Epithelial cell of prostate (primary cell): ENCODE measurements at regions not wholly inside any gene's neighbourhood (a gene's known extent, or its start where the extent isn't known, plus 50 kb on each side); places are given as distances from the start of the nearest gene placed in this dataset.

Experiments
- DNase-seq: peaks from one replicate; pipeline ENCODE4 v3.0.0-alpha.2; 2011; ENCODE audit warnings: low read depth, low spot score
- H3K27ac ChIP-seq: fragments of 450-650 bp; 2 replicates; pipeline ENCODE4 v1.5.1; 2017; ENCODE audit warnings: mild to moderate bottlenecking

DNA sequence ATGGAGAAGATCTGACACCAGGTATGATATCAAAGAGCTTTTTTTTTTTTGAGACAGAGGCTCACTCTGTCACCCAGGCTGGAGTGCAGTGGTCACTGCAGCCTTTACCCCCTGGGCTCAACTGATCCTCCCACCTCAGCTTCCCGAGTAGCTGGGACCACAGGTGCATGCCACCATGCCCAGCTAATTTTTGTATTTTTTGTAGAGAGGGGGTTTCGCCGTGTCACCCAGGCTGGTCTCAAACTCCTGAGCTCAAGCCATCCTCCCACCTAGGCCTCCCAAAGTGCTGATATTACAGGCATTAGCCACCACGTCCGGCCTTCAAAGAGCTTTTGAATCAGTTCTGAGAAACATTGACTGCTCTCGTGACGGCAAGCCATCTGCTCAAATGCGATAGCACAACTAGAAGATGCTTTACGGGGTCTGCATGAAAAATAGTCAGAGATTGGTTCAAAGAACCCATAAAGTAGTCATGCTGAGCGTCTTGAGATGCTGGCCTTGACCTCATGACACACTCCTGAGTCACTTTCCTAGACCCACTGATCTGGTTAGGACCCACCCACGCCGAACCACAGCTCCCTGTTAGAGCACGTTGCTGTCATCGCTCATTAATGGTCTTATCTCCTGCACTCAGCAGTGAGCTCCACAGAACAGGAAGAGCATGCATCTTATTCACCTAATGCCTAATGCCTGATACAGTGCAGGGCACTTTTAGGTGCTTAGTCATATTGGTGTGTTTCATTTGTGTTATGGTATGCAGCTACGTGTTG, 57.0 kb upstream of the NR2F2 start:
- DNase-seq, result peak; percentile 100
- H3K27ac ChIP-seq, result peak overlapping the region; percentile 83

DNA sequence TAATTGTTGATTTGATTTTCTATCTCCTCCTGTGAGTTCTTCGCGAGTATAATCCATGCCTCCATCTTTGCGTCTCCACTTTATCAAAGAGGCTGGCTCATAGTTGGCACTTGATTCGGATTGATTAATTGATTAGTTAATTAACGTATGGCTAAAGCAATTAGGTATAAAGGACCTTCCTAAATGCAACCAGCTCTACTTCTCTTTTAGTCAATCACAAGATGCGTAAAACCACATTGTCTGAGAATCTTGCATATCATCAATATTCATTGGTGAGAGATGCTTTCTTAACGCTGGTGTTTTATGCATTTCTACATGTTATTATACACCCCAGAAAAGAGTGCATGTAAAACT, 56.4 kb upstream of the NR2F2 start:
- H3K27ac ChIP-seq, result peak overlapping the region; percentile 83
- DNase-seq, result no peak

DNA sequence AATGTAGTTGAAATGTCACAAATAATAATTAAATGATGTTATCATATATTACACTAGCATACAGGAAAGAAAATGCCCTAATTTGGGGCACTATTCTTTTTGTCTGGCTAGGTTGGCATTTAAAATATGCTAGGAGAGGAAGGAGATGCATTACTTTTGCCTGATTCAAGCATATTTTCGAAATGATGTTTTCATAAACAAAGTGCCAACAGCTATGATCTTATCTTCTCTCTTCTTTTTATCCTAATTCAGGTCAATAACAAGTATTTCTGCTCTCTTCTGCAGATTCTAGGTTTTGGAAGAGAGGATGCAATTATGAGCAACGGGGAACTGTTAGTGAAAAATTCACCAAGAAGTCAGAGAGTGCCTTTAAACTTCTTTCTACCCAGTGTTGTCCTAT, 55.8 kb upstream of the NR2F2 start:
- peak overlapping the region; percentile 83 for H3K27ac ChIP-seq
- no peak for DNase-seq

DNA sequence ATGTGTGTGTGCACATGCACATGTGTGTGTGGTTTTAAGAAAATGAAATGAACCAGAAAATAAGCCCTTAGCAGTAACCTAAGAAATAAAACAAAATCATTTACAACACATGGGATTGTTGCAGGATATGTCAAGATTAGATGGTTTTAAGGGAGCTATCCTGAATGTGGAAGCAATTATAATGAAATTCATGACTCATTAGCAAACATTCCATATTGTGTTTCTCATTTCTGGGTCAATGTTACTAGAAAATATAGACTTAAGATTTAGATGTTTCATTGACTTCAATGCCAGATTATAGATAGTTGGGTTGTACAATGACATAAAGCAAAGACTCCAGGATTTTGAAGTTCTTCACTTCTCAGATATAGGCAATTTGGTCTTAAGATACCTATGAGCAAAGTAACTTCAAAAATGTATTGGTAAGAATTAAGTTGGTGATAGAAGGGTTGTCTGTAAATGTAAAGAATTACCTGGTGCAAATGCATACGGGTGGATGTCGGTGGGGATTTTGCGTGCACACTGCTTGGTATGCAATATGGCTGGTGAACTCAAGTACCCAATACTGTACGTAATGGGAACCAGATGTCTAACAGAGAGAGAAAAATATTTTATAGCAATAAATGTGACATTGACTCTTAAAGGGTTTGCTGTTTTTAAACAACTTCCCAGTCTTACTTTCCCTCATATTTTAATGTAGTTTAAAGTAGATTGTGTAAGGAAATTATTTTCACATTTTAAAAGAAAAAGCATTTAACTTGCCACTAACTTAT, 53.9 kb upstream of the NR2F2 start:
- H3K27ac ChIP-seq, result peak overlapping the region; percentile 31
- no peak for DNase-seq
